Lung (tissue), 11 donors: ENCODE measurements at regions not wholly inside any gene's neighbourhood (a gene's known extent, or its start where the extent isn't known, plus 50 kb on each side); places are given as distances from the start of the nearest gene placed in this dataset.

Experiments used
- ATAC-seq: fragments of 200-7000 bp; cut with Tn5 transposase; one replicate; pipeline ENCODE4 v1.9.1; 2020; ENCODE audit warnings: moderate number of reproducible peaks; ENCODE audit not compliant: insufficient read depth, low FRiP score
- DNase-seq, 3 donors: peaks; one replicate each; pipeline ENCODE4 v3.0.0-alpha.2; 2013 to 2017
- H3K27ac ChIP-seq, 2 donors: one replicate each; pipeline ENCODE4 v1.5.1; 2013; ENCODE audit warnings: mild to moderate bottlenecking in 2 of 2, moderate library complexity in 2 of 2, control low read depth in 1 of 2, inconsistent platforms in 1 of 2, low read depth in 1 of 2, low read length in 1 of 2
- H3K27me3 ChIP-seq, 3 donors: one replicate each; pipeline ENCODE4 v1.5.1; 2013; ENCODE audit warnings: low read length in 2 of 3; ENCODE audit not compliant: control insufficient read depth in 3 of 3, insufficient read depth in 3 of 3
- H3K36me3 ChIP-seq, 4 donors: one replicate each; pipeline ENCODE4 v1.5.1; 2013; ENCODE audit warnings: low read length in 4 of 4, mild to moderate bottlenecking in 1 of 4, moderate library complexity in 1 of 4; ENCODE audit not compliant: control insufficient read depth in 4 of 4, insufficient read depth in 4 of 4
- H3K4me1 ChIP-seq, 5 donors: one replicate each; pipeline ENCODE4 v1.5.1; 2013; ENCODE audit warnings: low read length in 5 of 5, mild to moderate bottlenecking in 2 of 5, moderate library complexity in 1 of 5; ENCODE audit not compliant: control insufficient read depth in 5 of 5, insufficient read depth in 5 of 5
- H3K4me3 ChIP-seq: one replicate; pipeline ENCODE4 v1.5.1; 2013; ENCODE audit warnings: mild to moderate bottlenecking, control low read depth, moderate library complexity
- H3K9ac ChIP-seq, 2 donors: one replicate each; pipeline ENCODE4 v1.5.1; 2013; ENCODE audit warnings: low read length in 2 of 2, control low read depth in 1 of 2; ENCODE audit not compliant: insufficient read depth in 1 of 2
- H3K9me3 ChIP-seq, 4 donors: one replicate each; pipeline ENCODE4 v1.5.1; 2013; ENCODE audit warnings: low read length in 3 of 4, mild to moderate bottlenecking in 1 of 4, moderate library complexity in 1 of 4; ENCODE audit not compliant: control insufficient read depth in 4 of 4, insufficient read depth in 3 of 4
- CTCF ChIP-seq: IDR thresholded peaks from 2 replicates; pipeline ENCODE4 v1.5.1; 2012; ENCODE audit warnings: mild to moderate bottlenecking; ENCODE audit errors: control extremely low read depth, extremely low read depth
- WGBS, 2 donors: extraction: QIAGEN DNeasy Blood & Tissue Kit; methylation state at CpG; one replicate each; pipeline ENCODE4 v1.1.7; 2013; 5-methylcytosine and 5-hydroxymethylcytosine counted together
- donor health status: control.
- donor health status: control.
- donor health status: Bipolar disorder and iron deficiency.
- donor health status: healthy.
- donor health status: DM: yes; HTN: yes; CAD: no.

GRCh38 chr20:11165789-11166188 lies 492.0 kb upstream of the JAG1 start:
- Histone ChIP-seq H3K9ac (no peak overlapping the region), H3K9me3 (no peaks in the 10 kb centered on the region), H3K27me3 (peaks cover 0 to 3% (median 0%) of the 10 kb centered on the region in 3 donors), H3K4me1 (peaks cover 0 to 3% (median 0%) of the 10 kb centered on the region in 5 donors), H3K36me3 (no peaks in the 10 kb centered on the region), H3K4me3 (no peak overlapping the region), H3K27ac (no peak overlapping the region)
- no peak for TF ChIP-seq CTCF
- WGBS, 2 donors, result 72 to 89% methylated on average over 1 of the region's 1 CpG
- no peak for DNase-seq
- ATAC-seq, result no peak

- H3K4me1 ChIP-seq, result peaks cover 0 to 3% (median 0%) of the 10 kb centered on the region in 5 donors
- H3K27ac ChIP-seq, result no peak overlapping the region
- no peak for TF ChIP-seq CTCF
- H3K4me3 ChIP-seq, result no peak overlapping the region
- no peaks in the 10 kb centered on the region for H3K9me3 ChIP-seq
- H3K36me3 ChIP-seq, result no peaks in the 10 kb centered on the region
- WGBS, 2 donors, result 83 to 84% methylated on average over 2 of the region's 2 CpGs
- peaks cover 0 to 3% (median 0%) of the 10 kb centered on the region in 3 donors for H3K27me3 ChIP-seq
- no peak for DNase-seq
- ATAC-seq, result no peak
- no peak overlapping the region for H3K9ac ChIP-seq
Observed at GRCh38 chr20:11166712-11167111, 492.9 kb upstream of the JAG1 start.

- no peak for TF ChIP-seq CTCF
Observed at GRCh38 chr20:11168026-11168425, 494.2 kb upstream of the JAG1 start.

GRCh38 chr20:11170025-11170424 lies 496.2 kb upstream of the JAG1 start:
- Histone ChIP-seq H3K27ac (peak overlapping the region in 1 of 2 donors; percentile 9), H3K9ac (no peak overlapping the region), H3K4me3 (no peak overlapping the region), H3K4me1 (peaks cover 0 to 3% (median 0%) of the 10 kb centered on the region in 5 donors), H3K36me3 (no peaks in the 10 kb centered on the region), H3K9me3 (no peaks in the 10 kb centered on the region), H3K27me3 (peaks cover 0 to 3% (median 0%) of the 10 kb centered on the region in 3 donors)
- TF ChIP-seq CTCF, result no peak
- DNase-seq (peak in 2 of 3 donors; percentile 21 to 47), ATAC-seq (no peak)

More at GRCh38 chr20:11168026-11168425, 494.2 kb upstream of the JAG1 start:
- DNase-seq, result no peak
- H3K4me1 ChIP-seq, result peaks cover 0 to 3% (median 0%) of the 10 kb centered on the region in 5 donors
- no peak for ATAC-seq
- H3K27ac ChIP-seq, result no peak overlapping the region
- peaks cover 0 to 3% (median 0%) of the 10 kb centered on the region in 3 donors for H3K27me3 ChIP-seq
- H3K4me3 ChIP-seq, result no peak overlapping the region
- H3K9me3 ChIP-seq, result no peaks in the 10 kb centered on the region
- no peak overlapping the region for H3K9ac ChIP-seq
- H3K36me3 ChIP-seq, result no peaks in the 10 kb centered on the region
